ENCODE measurements at regions not wholly inside any gene's neighbourhood (a gene's known extent, or its start where the extent isn't known, plus 50 kb on each side); places are given as distances from the start of the nearest gene placed in this dataset.

GRCh38 chr11:127766734-127767133 is 766.2 kb upstream of the KIRREL3 start:
- no peak for ATAC-seq
- Histone ChIP-seq H3K36me3 (no peaks in the 10 kb centered on the region), H3K4me1 (no peaks in the 10 kb centered on the region), H3K4me3 (no peak overlapping the region), H3K9me3 (no peaks in the 10 kb centered on the region), H3K27me3 (no peaks in the 10 kb centered on the region), H3K27ac (no peak overlapping the region)
- intact Hi-C loops (cut with DNase I): no loop called here
- DNase-seq: no peak
- no peak for TF ChIP-seq CTCF (IDR thresholded peaks at IDR 0.05)

- H3K4me1 ChIP-seq: no peaks in the 10 kb centered on the region
- H3K27me3 ChIP-seq: no peaks in the 10 kb centered on the region
- H3K36me3 ChIP-seq: no peaks in the 10 kb centered on the region
- no peak overlapping the region for H3K27ac ChIP-seq
- no peaks in the 10 kb centered on the region for H3K9me3 ChIP-seq
- DNase-seq: no peak
- no peak overlapping the region for H3K4me3 ChIP-seq
- intact Hi-C loops (cut with DNase I): no loop called here
- ATAC-seq: no peak
- no peak for TF ChIP-seq CTCF (IDR thresholded peaks at IDR 0.05)
Measured at GRCh38 chr11:127738771-127739286, 738.3 kb upstream of the KIRREL3 start.

- Histone ChIP-seq H3K27ac (no peak overlapping the region), H3K4me1 (no peaks in the 10 kb centered on the region), H3K36me3 (no peaks in the 10 kb centered on the region), H3K4me3 (no peak overlapping the region), H3K27me3 (no peaks in the 10 kb centered on the region), H3K9me3 (no peaks in the 10 kb centered on the region)
- DNase-seq: no peak
- no peak for TF ChIP-seq CTCF (IDR thresholded peaks at IDR 0.05)
- intact Hi-C loops (cut with DNase I): no loop called here
- ATAC-seq: no peak
Measured at GRCh38 chr11:127737499-127737898, 736.9 kb upstream of the KIRREL3 start.

- no peaks in the 10 kb centered on the region for H3K9me3 ChIP-seq
- no peaks in the 10 kb centered on the region for H3K4me1 ChIP-seq
- no peaks in the 10 kb centered on the region for H3K36me3 ChIP-seq
- no peak overlapping the region for H3K4me3 ChIP-seq
- H3K27ac ChIP-seq: no peak overlapping the region
- DNase-seq (no peak), ATAC-seq (peak; percentile 49)
- H3K27me3 ChIP-seq: no peaks in the 10 kb centered on the region
- no peak for TF ChIP-seq CTCF (IDR thresholded peaks at IDR 0.05)
- intact Hi-C loops (cut with DNase I): no loop called here
Measured at GRCh38 chr11:127733552-127733951, 733.0 kb upstream of the KIRREL3 start.

- H3K27me3 ChIP-seq: no peaks in the 10 kb centered on the region
- no peaks in the 10 kb centered on the region for H3K4me1 ChIP-seq
- H3K27ac ChIP-seq: no peak overlapping the region
- no peak for DNase-seq
- no peaks in the 10 kb centered on the region for H3K36me3 ChIP-seq
- intact Hi-C loops (cut with DNase I): no loop called here
- no peak for TF ChIP-seq CTCF (IDR thresholded peaks at IDR 0.05)
- ATAC-seq: no peak
- no peak overlapping the region for H3K4me3 ChIP-seq
- no peaks in the 10 kb centered on the region for H3K9me3 ChIP-seq
Measured at GRCh38 chr11:127726367-127726766, 725.8 kb upstream of the KIRREL3 start.

- H3K9me3 ChIP-seq: no peaks in the 10 kb centered on the region
- ATAC-seq: no peak
- H3K4me1 ChIP-seq: no peaks in the 10 kb centered on the region
- H3K36me3 ChIP-seq: no peaks in the 10 kb centered on the region
- intact Hi-C loops (cut with DNase I): no loop called here
- DNase-seq: no peak
- H3K27me3 ChIP-seq: no peaks in the 10 kb centered on the region
- TF ChIP-seq CTCF (IDR thresholded peaks at IDR 0.05): no peak
- no peak overlapping the region for H3K27ac ChIP-seq
- no peak overlapping the region for H3K4me3 ChIP-seq
Measured at GRCh38 chr11:127723714-127724113, 723.1 kb upstream of the KIRREL3 start.
